Neuronal stem cell (in vitro differentiated cells): ENCODE measurements at regions not wholly inside any gene's neighbourhood (a gene's known extent, or its start where the extent isn't known, plus 50 kb on each side); places are given as distances from the start of the nearest gene placed in this dataset.
"Not testable (repeated sequence)": the region's sequence is repeated elsewhere in the genome, so short reads cannot be mapped to it uniquely, and the experiment has no call there.

Source experiments
- DNase-seq: peaks from one replicate; pipeline ENCODE4 v3.0.0-alpha.2; 2013; ENCODE audit warnings: low spot score
- H2AFZ ChIP-seq: one replicate; pipeline ENCODE4 v1.6.1; 2013; ENCODE audit warnings: mild to moderate bottlenecking, low read length, inconsistent platforms
- H2AK5ac ChIP-seq: 2 replicates; pipeline ENCODE4 v1.6.1; 2013; ENCODE audit warnings: low read depth, mild to moderate bottlenecking, inconsistent platforms, low read length, moderate library complexity, mixed read lengths
- H2BK120ac ChIP-seq: 2 replicates; pipeline ENCODE4 v1.6.1; 2013; ENCODE audit warnings: low read depth, mild to moderate bottlenecking, inconsistent platforms, low read length, moderate library complexity, mixed read lengths
- H2BK12ac ChIP-seq: one replicate; pipeline ENCODE4 v1.6.1; 2013; ENCODE audit warnings: low read length, inconsistent platforms
- H2BK15ac ChIP-seq: 2 replicates; pipeline ENCODE4 v1.6.1; 2013; ENCODE audit warnings: mild to moderate bottlenecking, low read length, inconsistent platforms, mixed read lengths
- H2BK5ac ChIP-seq: one replicate; pipeline ENCODE4 v1.6.1; 2013; ENCODE audit warnings: inconsistent platforms, mild to moderate bottlenecking, low read length, moderate library complexity
- H3K14ac ChIP-seq: one replicate; pipeline ENCODE4 v1.6.1; 2013; ENCODE audit warnings: low read length, inconsistent platforms
- H3K18ac ChIP-seq: 2 replicates; pipeline ENCODE4 v1.6.1; 2013; ENCODE audit warnings: low read length, inconsistent platforms
- H3K23ac ChIP-seq: 2 replicates; pipeline ENCODE4 v1.6.1; 2013; ENCODE audit warnings: low read depth, mild to moderate bottlenecking, mixed read lengths, low read length, inconsistent platforms; ENCODE audit not compliant: poor library complexity
- H3K27ac ChIP-seq: replicated peaks from 3 replicates; pipeline ENCODE4 v1.5.1; 2013; ENCODE audit warnings: low read length, inconsistent platforms
- H3K27me3 ChIP-seq, 3 experiments: 2 replicates each; pipeline ENCODE4 v1.6.1; 2013; ENCODE audit warnings: low read length in 3 of 3, mild to moderate bottlenecking in 2 of 3, inconsistent platforms in 1 of 3, low read depth in 1 of 3, mixed read lengths in 1 of 3, moderate library complexity in 1 of 3; ENCODE audit not compliant: control insufficient read depth in 3 of 3, insufficient read depth in 3 of 3
- H3K36me3 ChIP-seq, 2 donors: replicated peaks in 1 of 2; 2 replicates each; pipeline ENCODE4 v1.6.1; 2013; ENCODE audit warnings: low read length in 2 of 2; ENCODE audit not compliant: control insufficient read depth in 2 of 2, insufficient read depth in 2 of 2
- H3K4ac ChIP-seq: 2 replicates; pipeline ENCODE4 v1.6.1; 2013; ENCODE audit warnings: inconsistent platforms, mild to moderate bottlenecking, low read length, moderate library complexity
- H3K4me1 ChIP-seq, 2 donors: 1 replicate in 1 of 2; 2 replicates in 1 of 2; pipeline ENCODE4 v1.6.1; 2013; ENCODE audit warnings: low read length in 2 of 2, low read depth in 1 of 2; ENCODE audit not compliant: control insufficient read depth in 2 of 2, insufficient read depth in 1 of 2
- H3K4me2 ChIP-seq: one replicate; pipeline ENCODE4 v1.6.1; 2013; ENCODE audit warnings: mild to moderate bottlenecking, low read length, inconsistent platforms; ENCODE audit not compliant: insufficient read depth, poor library complexity, severe bottlenecking
- H3K4me3 ChIP-seq, 2 donors: 2 replicates each; pipeline ENCODE4 v1.5.1; 2013; ENCODE audit warnings: low read length in 2 of 2, mild to moderate bottlenecking in 2 of 2, inconsistent platforms in 1 of 2, moderate library complexity in 1 of 2
- H3K79me1 ChIP-seq: one replicate; pipeline ENCODE4 v1.6.1; 2013; ENCODE audit warnings: low read depth, mild to moderate bottlenecking, inconsistent platforms, low read length, moderate library complexity
- H3K9ac ChIP-seq: one replicate; pipeline ENCODE4 v1.6.1; 2013; ENCODE audit warnings: mild to moderate bottlenecking, low read depth, low read length, inconsistent platforms; ENCODE audit not compliant: poor library complexity
- H3K9me3 ChIP-seq, 2 donors: replicated peaks in 1 of 2; 2 replicates each; pipeline versions ENCODE3 to v1.6.1; 2013; ENCODE audit warnings: low read length in 2 of 2, mild to moderate bottlenecking in 2 of 2, inconsistent platforms in 1 of 2, low read depth in 1 of 2, mixed read lengths in 1 of 2, moderate library complexity in 1 of 2; ENCODE audit not compliant: control insufficient read depth in 2 of 2, insufficient read depth in 1 of 2
- H4K8ac ChIP-seq: one replicate; pipeline ENCODE4 v1.6.1; 2013; ENCODE audit warnings: low read depth, mild to moderate bottlenecking, inconsistent platforms, low read length, moderate library complexity
- H4K91ac ChIP-seq: one replicate; pipeline ENCODE4 v1.6.1; 2013; ENCODE audit warnings: low read length, low read depth, mild to moderate bottlenecking, inconsistent platforms; ENCODE audit not compliant: poor library complexity
- WGBS, 2 donors: extraction: QIAGEN DNeasy Blood & Tissue Kit; methylation state at CpG; one replicate each; pipeline ENCODE4 v1.1.7; 2013; ENCODE audit warnings: missing lambda C conversion rate in 2 of 2, mixed read lengths in 1 of 2; ENCODE audit not compliant: insufficient read length in 2 of 2, insufficient replicate concordance in 1 of 2; ENCODE audit errors: extremely low coverage in 2 of 2; 5-methylcytosine and 5-hydroxymethylcytosine counted together

DNA sequence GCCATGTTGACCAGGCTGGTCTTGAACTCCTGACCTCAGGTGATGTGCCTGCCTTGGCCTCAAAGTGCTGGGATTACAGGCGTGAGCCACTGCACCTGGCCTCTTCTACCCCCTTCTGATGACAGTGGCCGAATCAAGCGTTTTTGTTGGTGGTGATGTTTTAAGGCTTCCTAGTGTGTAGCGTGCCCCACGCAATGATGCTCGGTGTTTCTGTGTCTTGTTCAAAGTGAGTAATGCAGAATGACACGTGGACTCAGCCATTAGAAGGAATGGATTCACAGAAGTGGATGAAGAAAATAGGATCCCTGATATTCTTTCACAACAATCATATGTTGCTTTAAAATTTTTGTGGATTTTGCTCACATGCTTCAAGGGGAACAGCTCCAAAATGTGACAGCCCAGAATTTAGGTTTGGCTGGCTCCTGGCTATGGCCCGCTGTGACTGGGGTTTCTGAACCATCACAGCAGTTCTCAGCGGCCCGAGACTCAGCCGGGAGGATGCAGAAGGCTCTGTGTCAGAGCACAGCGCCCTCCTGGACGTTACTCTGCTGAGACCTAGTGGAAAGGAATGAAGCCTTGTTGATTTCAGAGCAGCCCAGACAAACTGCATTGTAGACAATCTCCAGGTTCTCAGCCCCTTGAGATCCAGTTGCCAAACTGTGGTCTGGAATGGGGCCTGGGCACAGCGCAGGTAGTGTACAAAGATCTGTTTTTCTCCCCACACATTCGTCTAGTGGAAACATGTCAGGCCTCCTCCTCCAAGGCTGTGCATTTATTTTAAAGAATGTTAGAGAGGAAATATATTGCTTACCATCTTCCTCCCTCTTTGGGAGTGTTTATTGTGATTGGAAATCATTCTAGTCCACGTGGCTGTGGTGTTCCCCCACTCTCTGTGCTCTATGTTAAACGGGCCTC lies 57.6 kb upstream of the TIAM2 start:
- no peaks in the 10 kb centered on the region for H3K36me3 ChIP-seq
- peaks cover 0 to 2% (median 0%) of the 10 kb centered on the region in 3 experiments for H3K27me3 ChIP-seq
- no CpG with 5 or more reads among the region's 17 CpGs for WGBS, 2 donors
- no peak overlapping the region for H3K9ac ChIP-seq
- H4K91ac ChIP-seq = no peak overlapping the region
- no peaks in the 10 kb centered on the region for H3K79me1 ChIP-seq
- no peak for DNase-seq
- no peak overlapping the region for H3K14ac ChIP-seq
- H3K18ac ChIP-seq = no peak overlapping the region
- no peak overlapping the region for H3K4me3 ChIP-seq
- H3K4ac ChIP-seq = no peak overlapping the region
- H2AFZ ChIP-seq = peak overlapping the region; percentile 63
- H2AK5ac ChIP-seq = no peak overlapping the region
- peaks cover 12 to 14% of the 10 kb centered on the region in 2 donors for H3K4me1 ChIP-seq
- H2BK15ac ChIP-seq = no peak overlapping the region
- H3K27ac ChIP-seq = no peak overlapping the region
- H2BK5ac ChIP-seq = no peak overlapping the region
- no peak overlapping the region for H3K4me2 ChIP-seq
- no peak overlapping the region for H3K23ac ChIP-seq
- no peaks in the 10 kb centered on the region for H3K9me3 ChIP-seq
- no peak overlapping the region for H4K8ac ChIP-seq
- no peak overlapping the region for H2BK12ac ChIP-seq
- no peak overlapping the region for H2BK120ac ChIP-seq

GRCh38 chr6:154938221-154938580 lies 56.9 kb upstream of the TIAM2 start:
- Histone ChIP-seq H3K36me3 (no peaks in the 10 kb centered on the region), H4K91ac (no peak overlapping the region), H3K27me3 (peaks cover 0 to 2% (median 0%) of the 10 kb centered on the region in 3 experiments), H2BK5ac (no peak overlapping the region), H3K27ac (no peak overlapping the region), H2AK5ac (no peak overlapping the region), H3K9me3 (no peaks in the 10 kb centered on the region), H2BK12ac (no peak overlapping the region), H3K4ac (no peak overlapping the region), H3K9ac (no peak overlapping the region), H2AFZ (peak overlapping the region; percentile 63), H2BK120ac (no peak overlapping the region), H3K79me1 (no peaks in the 10 kb centered on the region), H3K4me1 (peaks cover 6 to 9% of the 10 kb centered on the region in 2 donors), H4K8ac (no peak overlapping the region), H3K18ac (no peak overlapping the region), H3K14ac (no peak overlapping the region), H3K4me3 (no peak overlapping the region), H2BK15ac (no peak overlapping the region), H3K23ac (no peak overlapping the region), H3K4me2 (no peak overlapping the region)
- no peak for DNase-seq
- WGBS, 2 donors = no CpG with 5 or more reads among the region's 9 CpGs

DNA sequence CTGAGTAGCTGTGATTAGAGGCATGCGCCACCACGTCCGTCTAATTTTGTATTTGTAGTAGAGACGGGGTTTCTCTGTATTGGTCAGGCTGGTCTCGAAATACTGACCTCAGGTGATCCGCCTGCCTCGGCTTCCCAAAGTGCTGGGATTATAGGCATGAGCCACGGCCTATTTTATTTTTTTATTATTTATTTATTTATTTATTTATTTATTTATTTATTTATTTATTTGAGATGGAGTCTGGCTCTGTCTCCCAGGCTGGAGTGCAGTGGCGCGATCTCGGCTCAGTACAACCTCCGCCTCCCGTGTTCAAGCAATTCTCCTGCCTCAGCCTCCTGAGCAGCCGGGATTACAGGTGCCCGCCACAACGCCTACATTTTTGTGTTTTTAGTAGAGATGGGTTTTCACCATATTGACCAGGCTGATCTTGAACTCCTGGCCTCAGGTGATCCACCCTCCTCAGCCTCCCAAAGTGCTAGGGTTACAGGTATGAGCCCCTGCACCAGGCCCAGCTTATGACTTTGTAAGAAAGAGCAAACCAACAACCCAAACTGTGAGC lies 56.3 kb upstream of the TIAM2 start:
- H2BK12ac ChIP-seq, H3K23ac ChIP-seq, H3K27me3 ChIP-seq, H3K27ac ChIP-seq, H3K9ac ChIP-seq, H3K18ac ChIP-seq, H2BK120ac ChIP-seq, H3K14ac ChIP-seq, H3K36me3 ChIP-seq, H3K4me1 ChIP-seq, H2AFZ ChIP-seq, H2BK5ac ChIP-seq, H3K79me1 ChIP-seq, H4K8ac ChIP-seq, H3K4me2 ChIP-seq, H4K91ac ChIP-seq, H2BK15ac ChIP-seq, H2AK5ac ChIP-seq, H3K4ac ChIP-seq, DNase-seq, H3K4me3 ChIP-seq, H3K9me3 ChIP-seq: not testable (repeated sequence)
- WGBS, 2 donors = no CpG with 5 or more reads among the region's 16 CpGs

DNA sequence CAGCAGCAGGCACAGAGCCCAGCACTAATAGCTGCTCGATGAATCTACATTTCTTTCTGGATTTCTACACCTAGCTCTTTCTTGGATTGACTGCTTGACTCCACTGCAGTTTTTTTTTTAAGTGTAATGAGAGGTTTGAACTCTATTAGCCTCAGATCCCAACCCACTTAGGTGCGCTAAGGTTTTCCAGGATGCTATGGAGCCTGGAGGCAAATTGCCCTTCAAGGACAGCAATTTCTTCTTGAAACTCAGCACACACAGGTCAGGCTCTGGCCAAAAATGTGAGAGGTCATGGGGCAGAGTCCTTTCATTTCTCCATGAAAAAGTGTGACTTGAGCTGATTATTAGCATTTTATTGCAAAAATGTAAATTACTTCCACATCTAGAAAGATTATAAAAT lies 52.3 kb upstream of the TIAM2 start:
- Histone ChIP-seq H4K8ac (no peak overlapping the region), H3K4me2 (no peak overlapping the region), H3K36me3 (peaks cover 2 to 9% of the 10 kb centered on the region in 2 donors), H3K9me3 (peaks cover 0 to 4% of the 10 kb centered on the region in 2 donors), H3K14ac (no peak overlapping the region), H3K27me3 (no peaks in the 10 kb centered on the region), H3K4ac (no peak overlapping the region), H2BK120ac (no peak overlapping the region), H3K27ac (no peak overlapping the region), H3K4me1 (peaks cover 0 to under 1% of the 10 kb centered on the region in 2 donors), H3K9ac (no peak overlapping the region), H2BK5ac (no peak overlapping the region), H2BK12ac (no peak overlapping the region), H3K23ac (no peak overlapping the region), H4K91ac (no peak overlapping the region), H3K4me3 (no peak overlapping the region), H3K18ac (no peak overlapping the region), H2BK15ac (no peak overlapping the region), H3K79me1 (no peaks in the 10 kb centered on the region), H2AFZ (no peak overlapping the region), H2AK5ac (no peak overlapping the region)
- no CpG with 5 or more reads among the region's 2 CpGs for WGBS, 2 donors
- no peak for DNase-seq
